HG02870 (cell line): ENCODE measurements at regions not wholly inside any gene's neighbourhood (a gene's known extent, or its start where the extent isn't known, plus 50 kb on each side); places are given as distances from the start of the nearest gene placed in this dataset.
"Not testable (repeated sequence)": the region's sequence is repeated elsewhere in the genome, so short reads cannot be mapped to it uniquely, and the experiment has no call there.

Source experiments
- ATAC-seq: cut with Tn5 transposase; IDR thresholded peaks from one replicate; pipeline ENCODE4 v1.9.1; 2021; ENCODE audit warnings: mild to moderate bottlenecking, moderate library complexity; ENCODE audit not compliant: unreplicated experiment

DNA sequence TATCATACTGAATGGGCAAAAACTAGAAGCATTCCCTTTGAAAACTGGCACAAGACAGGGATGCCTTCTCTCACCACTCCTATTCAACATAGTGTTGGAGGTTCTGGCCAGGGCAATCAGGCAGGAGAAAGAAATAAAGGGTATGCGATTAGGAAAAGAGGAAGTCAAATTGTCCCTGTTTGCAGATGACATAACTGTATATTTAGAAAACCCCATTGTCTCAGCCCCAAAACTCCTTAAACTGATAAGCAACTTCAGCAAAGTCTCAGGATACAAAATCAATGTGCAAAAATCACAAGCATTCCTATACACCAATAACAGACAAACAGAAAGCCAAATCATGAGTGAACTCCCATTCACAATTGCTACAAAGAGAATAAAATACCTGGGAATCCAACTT, 52.5 kb upstream of the CCDC71L start:
- not testable (repeated sequence) for ATAC-seq

DNA sequence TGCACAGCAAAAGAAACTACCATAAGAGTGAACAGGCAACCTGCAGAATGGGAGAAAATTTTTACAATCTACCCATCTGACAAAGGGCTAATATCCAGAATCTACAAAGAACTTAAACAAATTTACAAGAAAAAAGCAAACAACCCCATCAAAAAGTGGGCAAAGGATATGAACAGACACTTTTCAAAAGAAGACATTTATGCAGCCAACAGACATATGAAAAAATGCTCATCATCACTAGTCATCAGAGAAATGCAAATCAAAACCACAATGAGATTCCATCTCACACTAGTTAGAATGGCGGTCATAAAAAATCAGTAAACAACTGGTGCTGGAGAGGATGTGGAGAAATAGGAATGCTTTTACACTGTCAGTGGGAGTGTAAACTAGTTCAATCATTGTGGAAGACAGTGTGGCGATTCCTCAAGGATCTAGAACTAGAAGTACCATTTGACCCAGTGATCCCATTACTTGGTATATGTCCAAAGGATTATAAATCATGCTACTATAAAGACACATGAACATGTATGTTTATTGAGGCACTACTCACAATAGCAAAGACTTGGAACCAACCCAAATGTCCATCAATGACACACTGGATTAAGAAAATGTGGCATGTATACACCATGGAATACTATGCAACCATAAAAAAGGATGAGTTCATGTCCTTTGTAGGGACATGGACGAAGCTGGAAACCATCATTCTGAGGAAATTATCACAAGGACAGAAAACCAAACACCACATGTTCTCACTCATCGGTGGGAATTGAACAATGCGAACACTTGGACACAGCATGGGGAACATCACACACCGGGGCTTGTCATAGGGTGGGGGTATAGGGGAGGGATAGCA, 53.9 kb upstream of the CCDC71L start:
- not testable (repeated sequence) for ATAC-seq

DNA sequence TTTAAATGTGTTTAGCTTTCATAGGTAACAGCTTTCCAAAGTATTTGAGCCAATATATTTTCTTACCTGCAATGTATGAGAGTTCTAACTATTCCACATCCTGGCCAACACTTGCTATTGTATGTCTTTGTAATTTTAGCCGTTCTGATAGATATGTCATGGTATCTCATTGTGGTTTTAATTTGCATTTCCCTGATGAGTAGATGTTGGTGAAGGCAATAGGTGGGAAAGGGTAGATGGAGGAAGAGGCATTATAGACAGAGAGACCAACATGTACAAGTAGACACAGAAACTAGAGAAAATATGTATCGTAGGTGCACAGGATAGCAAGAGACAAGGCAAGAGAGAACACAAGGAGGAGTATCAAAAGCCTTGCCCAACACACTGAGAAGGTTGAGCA, 54.8 kb upstream of the CCDC71L start:
- no peak for ATAC-seq

DNA sequence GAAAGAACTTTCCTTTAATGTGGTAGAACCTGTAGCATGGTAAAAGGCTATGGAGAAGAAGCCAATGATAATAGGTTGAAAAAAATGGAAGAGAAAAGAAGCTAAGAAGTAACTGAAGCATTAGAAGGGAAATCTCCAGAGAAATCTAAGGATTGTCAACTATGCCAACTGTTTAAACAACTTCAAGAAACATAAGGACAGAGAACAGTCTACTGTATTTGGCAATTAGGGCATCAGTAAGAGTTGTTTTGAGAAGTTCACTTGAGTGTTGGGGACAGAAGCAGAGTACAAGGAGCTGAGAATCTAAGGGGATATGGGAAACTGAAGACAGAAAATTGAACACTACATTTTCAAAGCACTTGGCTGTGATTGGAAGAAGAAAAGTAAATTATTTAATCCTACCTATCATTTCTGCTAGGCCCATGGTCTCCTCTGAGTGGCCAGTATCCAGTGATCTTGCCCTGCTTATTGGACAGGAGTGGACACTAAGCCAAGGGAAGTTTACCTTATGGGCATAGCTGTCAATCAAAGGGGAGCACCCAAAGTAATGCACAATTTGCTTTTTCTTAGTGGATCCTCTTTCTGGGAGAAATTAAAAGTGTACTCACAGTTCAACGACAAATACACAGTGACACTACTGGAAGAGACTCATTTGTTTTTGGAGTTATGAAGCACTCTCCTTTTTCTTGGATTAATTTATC, 56.4 kb upstream of the CCDC71L start:
- no peak for ATAC-seq

DNA sequence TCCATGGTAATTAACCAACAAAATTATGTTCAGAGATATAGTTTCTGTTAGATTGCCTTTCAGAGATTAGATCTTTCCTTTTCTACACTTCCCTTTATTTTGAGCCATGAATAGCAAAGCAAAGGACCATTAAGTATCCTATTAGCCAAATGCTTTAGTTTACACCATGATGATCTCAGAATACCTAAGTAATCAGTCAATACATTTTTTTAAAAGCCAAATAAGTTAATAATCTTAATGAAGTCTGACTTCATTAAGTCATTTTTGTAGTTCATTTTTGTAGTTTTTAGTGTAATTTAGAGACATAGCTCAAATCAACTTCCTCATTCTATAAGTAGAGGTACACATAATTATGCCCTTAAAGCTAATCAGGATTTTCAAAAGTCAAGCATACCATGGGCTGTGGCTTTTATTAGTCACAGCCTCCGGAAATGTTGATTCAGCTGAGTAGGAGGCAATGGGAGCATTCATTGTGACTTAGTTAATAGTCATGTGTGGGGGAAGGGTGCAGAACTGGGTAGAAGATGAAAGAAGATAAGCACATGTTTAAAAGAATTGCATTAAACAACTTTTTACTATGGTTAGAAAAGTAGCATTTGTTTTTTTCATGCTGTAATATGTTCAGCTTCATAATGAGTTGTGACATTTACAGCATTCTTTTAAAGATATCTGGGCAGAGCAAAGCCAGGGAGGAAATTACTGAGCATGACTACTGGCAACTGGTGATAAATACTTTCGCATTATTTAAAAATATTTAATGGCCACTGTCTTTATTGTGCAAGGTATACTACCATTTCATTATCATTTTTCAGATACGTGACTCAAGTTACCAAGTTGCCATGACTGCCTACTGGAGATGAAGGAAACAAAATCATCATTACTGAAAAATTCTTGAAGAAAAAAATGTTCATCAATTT, 57.3 kb upstream of the CCDC71L start:
- ATAC-seq: peak; percentile 74

DNA sequence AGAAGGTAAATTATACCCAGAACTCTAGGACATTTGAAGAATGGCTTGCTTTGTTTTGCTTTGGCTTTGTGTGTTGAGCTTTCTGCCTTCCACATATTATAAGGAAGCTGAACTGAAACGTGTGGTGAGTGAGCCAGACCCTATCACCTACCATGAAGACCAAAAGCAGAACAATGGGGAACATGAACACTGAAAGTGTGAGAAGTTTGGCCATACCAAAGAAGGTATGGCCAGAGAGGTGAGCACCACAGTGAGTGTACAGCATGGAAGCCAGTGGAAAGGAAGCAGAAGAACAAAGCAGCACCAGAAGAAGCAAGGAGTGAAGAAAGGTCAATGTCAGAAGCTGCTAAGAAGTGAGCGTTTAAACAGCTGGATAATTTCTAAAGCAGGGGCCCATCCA, 59.7 kb upstream of the CCDC71L start:
- peak; percentile 68 for ATAC-seq

DNA sequence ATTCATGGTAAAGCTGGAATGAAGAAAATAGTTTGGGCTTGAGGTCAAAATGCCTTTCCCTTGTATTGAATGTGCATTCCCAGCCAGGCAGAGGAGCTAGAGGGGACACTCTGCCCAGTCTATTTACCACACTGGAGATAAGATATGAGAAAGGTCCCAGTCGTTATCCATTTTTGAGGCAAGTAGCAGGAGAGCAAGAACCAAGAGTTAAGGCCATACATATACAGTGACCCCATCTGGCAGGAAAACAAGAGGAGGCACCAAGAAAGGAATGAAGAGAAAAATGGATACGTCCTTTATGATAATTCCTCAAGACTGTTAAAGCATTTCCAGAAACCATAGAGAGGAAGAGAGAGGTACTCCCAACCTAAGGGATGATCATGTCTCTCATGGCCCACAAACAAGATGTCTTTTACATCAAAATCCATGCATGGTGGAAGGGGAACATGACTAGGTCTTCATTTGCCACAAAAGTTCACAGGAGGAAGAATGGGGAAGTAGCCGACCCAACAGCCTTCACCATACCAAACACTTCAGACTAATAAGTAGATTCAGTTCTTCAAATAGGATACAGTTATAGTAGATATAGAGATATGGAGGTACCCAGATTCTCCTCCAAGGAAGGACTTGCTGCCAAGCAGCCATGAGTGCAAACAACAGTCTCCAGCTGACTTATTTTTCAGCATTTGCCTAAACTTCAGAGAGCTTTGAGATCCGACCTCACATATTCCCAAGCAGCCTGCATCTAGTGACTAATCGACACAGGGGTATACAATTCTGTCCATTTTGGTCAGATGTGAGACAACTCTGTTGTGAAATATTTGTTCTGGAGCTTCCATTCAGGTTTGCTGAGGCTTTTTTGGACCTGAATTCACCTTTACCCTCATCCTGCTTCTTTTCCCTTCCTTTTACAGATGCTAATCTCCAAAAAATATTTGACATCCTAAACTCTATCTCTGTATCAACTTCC, 61.1 kb upstream of the CCDC71L start:
- no peak for ATAC-seq

DNA sequence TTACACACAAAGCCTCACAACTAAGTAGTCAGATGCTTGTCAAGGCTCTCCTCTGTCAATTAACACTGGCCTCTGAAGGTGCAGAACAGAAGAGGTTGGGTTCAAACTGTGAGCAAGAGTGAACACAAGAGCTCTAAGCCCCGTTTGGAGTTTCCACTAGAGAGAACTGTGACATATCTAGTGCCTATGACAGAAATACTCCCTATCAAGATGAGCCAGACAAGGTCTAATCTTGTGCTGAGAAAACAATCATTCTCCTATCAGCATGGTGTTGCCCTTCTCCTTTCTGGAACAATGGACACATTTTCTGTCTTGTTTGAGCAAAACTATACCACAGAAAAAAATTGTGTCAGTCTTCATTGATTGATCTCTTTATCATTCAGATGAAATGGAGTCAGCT, 62.4 kb upstream of the CCDC71L start:
- ATAC-seq: no peak

DNA sequence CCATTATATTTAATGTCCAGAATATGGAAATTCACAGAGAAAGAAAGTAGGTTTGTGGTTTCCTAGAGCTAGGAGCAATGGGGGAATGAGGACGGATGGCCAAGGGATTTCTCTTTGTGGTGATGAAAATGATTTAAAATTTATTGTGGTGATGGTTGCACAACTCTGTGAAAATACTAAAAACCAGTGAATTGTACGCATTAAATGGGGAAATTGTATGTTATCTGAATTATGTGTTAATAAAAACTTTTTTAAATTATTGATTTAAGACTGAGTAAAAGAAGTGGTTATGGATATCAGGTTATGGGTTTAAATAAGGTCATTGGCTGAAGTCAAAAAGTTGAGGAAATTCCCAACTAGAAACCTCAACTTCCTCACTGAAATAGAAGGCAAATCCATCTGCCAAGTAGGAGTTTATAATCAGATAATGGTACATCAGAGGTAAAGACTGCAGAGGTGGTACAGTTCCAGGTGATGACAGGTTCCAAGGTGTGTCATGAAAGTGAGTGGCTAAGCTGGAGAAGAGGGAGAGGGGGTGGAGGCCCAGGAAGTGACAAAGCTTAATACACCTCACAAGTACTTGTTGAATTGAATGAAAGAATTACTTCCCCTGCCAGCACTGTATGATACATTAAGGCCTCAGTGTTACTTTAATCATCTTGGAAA, 68.9 kb upstream of the CCDC71L start:
- ATAC-seq: no peak

DNA sequence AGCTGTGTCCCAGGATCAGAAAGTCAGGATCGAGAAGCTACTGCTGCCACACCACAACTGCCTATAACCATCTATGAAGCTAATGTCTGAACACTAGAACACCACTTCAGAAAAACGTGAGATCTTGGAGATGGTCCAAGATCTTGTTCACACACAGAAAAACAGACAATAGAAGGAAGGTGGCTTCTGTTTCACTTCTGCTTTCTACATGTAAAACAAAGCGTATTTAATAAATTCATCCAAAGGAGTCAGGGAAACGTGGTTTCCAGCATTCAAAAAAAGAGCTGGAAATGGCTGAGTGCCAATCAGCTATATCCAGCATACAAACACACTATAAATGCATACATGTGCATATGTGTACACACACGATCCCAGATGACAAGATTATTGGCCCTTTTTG, 70.2 kb upstream of the CCDC71L start:
- peak; percentile 82 for ATAC-seq

DNA sequence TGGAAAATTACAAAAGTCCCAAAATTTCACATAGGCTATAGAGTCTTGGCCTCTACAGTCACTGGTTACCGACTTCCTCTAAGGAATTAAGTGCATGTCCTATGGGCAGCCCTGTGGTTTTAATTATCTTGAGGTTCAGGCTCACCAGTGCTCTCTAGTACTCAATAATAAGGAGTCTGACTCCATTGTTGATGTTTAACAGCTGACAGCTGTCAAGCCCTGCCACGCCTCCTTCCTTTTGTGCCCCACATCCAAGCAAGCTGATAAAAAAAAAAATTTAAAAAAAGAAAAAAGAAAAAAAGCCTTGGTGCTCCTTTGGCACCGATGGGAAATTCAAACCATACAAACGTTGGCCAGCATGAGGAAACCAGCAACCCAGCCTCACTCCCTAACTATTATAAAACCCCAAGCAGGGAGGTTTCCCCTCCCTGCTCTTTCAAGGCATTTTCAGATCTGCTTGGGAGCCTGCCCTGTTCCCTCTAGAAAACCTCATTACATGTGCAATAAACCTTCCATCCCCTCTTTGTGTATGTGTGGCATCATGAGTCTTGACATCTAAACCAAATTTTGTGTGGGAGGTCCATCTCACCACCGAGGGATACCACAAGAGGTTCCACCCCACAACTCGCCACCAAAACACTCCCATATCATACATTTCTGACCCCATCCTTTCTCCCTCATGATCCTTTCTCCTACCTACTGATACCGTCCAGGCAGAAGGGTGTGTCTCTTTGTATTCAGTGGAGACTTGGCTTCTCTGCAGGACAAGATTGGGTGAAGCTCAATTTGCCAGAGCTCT, 70.9 kb upstream of the CCDC71L start:
- no peak for ATAC-seq

DNA sequence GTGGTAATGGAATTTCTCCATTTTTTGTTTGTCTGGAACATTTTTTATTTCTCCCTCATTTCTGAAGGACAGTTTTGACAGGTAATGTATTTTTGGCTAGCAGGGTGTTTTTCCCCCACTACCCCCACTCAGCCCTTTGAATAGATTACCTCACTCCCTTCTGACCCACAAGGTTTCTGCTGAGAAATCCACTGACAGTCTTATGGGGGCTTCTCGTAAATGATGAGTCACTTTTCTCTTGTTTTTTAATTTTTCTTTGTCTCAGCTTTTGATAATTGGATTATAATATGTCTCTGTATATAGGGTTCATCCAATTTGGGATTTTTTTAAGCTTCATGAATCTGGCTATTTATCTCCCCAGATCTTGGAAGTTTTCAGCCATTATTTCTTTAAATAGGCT, 74.7 kb upstream of the CCDC71L start:
- ATAC-seq: no peak

DNA sequence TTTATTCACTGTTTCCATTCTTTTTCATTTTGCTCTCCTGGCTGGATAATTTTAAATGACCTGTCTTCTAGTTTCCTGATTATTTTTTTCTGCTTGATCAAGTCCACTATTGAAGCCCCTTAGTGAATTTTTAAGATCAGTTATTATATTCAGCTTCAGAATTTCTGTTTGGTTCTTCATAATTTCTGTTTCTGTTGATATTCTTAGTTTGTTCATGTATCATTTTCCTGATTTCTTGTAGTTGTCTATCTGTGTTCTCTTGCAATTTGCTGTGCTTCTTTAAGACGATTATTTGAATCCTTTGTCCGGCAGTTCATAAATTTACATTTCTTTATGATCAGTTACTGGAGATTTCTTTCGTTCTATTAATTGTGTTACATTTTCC, 75.2 kb upstream of the CCDC71L start:
- no peak for ATAC-seq

DNA sequence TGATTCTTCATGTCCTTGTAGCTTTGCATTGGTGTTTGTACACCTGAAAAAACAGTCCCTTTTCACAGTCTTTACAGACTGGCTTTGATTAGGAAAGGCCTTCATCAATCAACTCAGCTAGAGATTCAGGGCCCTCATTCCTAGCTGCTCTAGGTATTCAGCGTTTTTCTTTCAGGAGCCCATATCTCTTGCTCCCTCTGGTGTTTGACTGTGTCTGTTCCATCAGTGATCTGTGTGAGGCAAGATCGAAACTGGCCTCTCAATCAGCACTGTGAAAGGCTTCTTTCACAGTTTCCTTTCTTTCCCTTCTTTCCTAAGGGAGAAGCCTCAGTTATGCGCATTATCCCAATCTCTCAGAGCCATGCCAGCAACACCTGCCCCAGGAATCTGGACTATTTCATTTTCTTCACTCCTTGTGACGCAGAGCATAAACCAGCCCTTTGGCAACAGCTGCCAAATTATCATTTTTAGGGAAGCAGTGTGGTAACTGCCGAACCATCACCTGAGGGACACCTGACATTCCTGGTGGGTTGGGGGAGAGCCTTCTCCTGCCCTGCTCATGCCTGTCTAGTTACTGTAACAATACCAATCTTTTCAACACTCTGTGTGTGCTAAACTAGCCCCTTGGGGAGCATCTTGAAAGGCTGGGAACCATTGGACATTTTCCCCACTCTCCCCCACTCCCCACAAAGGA, 75.7 kb upstream of the CCDC71L start:
- ATAC-seq: peak; percentile 67

DNA sequence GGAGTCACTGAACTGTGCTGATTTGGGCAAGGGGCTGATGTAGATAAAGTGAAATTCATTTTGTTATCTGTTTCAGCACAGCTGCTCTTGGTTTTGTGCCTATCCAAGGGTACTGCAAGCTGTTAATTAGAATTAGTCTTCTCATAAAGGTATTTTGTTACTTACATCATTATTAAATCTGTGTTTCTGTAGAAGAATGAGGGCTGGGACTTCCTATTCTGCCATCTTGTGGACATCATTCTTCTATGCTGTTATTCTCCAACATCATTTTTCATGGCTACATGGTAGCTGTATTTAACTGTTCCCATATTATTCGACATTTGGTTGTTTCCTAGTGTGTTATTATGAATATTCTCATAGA, 76.2 kb upstream of the CCDC71L start:
- no peak for ATAC-seq

DNA sequence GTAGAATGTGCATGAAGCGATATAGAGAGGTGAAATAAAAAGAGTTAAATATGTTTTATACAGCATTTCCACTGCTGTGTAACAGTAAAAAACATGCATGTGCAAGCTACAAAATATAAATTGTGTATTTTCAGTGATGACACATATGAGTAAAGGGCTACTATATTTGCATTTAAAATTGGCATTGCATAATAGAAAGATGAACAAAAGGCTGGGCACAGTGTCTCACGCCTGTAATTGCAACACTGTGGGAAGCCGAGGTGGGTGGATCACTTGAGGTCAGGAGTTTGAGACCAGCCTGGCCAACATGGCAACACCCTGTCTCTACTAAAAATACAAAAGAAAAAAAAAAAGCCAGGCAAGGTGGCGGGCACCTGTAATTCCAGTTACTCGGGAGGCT, 79.8 kb upstream of the CCDC71L start:
- ATAC-seq: no peak

DNA sequence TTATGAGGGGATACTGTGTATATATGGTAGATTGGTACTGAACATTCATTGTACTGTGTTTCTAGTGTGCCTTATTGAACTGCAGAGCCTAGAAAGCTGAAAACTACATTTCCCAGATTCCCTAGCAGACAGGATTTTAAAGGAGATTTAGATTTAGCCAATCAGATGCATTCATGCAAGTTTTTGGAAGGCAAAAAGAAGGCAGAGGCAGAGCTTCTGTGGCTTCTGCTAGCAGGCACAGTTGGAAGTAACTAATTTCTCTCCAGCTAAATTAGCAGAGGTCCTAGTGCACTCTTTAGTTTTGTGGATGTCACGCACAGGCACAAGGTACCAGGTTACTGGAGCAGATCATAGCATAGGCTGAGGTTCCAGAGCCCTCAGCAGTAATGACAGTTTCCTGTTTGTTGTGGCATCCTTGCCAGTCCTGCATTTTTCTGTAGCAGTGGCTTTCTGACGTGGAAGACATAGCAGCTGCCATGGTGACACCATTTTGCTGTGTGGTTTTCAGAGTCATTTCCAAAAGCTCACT, 83.7 kb upstream of the CCDC71L start:
- ATAC-seq: no peak

DNA sequence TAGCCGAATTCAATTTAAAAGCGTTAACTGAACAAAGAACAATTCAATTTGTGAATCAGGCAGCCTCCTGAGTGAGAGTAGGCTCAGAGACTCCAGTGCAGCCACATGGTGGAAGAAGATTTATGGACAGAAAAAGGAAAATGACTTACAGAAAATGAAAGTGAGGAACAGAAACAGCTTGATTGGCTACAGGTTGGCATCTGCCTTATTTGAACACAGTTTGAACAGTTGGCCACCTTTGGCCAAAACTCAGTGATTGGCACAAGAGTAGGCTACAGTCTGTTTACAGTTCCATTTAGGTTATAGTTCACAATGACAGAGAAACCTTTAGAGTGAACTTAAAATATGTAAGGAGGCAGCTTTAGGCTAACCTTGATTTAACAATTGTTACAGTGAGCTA, 86.3 kb upstream of the CCDC71L start:
- ATAC-seq: not testable (repeated sequence)
